ELR (cell line): ENCODE measurements at regions not wholly inside any gene's neighbourhood (a gene's known extent, or its start where the extent isn't known, plus 50 kb on each side); places are given as distances from the start of the nearest gene placed in this dataset.
"Not testable (repeated sequence)": the region's sequence is repeated elsewhere in the genome, so short reads cannot be mapped to it uniquely, and the experiment has no call there.

Experiments used
- DNase-seq: peaks from one replicate; pipeline ENCODE4 v3.0.0-alpha.2; 2015; ENCODE audit warnings: low read depth

DNA sequence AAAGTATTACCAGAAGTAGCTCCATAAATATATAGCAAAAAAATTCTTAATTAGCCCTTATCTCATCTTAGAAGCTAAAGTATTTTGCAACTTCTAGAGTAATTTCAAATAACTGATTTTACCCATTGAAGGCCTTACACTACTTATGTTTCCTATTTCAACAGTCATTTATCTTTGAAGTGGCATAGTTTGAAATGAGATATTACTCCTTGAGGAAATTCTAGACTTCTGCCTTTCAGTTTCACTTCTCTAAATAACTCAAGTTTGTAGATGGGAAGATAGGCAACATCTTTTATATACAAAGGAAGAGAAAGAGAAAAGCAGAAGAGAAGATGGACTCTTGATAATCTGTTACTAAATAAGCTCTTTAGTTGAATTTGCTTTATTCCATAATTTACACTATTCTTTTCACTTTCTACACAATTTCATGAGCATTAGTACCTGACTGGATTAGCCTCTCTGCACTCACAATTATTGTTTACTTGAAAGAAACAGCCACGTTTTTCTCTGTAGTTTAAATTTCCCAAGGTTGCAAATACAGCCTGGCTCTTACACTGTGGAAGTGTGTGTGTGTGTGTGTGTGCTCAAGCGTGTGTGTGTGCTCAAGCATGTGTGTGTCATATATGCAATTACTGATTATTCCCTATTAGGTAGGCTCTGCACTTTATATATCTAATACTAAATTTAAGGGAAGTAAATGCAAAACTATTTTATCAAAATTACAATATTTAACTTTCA, 60.6 kb upstream of the EMB start:
- DNase-seq, result no peak

DNA sequence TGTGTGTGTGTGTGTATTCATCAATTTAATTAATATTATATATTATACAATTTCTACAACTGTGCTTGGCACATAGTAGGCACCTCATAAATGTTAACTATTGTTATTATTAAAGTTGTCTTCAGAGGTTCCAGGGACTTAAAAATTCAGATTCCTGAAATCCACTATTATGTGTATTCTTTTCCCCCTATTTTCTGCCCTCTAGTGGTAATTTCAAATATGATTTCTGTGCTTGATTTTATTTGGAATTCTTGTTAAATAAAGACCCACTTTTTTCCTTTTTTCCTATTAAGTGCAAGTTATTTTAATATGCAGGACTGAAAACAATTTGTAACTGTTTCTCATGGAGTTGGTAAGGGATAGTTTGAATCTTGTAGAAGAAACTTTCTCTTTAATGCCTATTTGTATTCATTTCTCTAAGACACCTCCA, 72.0 kb upstream of the EMB start:
- DNase-seq, result peak; percentile 7

DNA sequence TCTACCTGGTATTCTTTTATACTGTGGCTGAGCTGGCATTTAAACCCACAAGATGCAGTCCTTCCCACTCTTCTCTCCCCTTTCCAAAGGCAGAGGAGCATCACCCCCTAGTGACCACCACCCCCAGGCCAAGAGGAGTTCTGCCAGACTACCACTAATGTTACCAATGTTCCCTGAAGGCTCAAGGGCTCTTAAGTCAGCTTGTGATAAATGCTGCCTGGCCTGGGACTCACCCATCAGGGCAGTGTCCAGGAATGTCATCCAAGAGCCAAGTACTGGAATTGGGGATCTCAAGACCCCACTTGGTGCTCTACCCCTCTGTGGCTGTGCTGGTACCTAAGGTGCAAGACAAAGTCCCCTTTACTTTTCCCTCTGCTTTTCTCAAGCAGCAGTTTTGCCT, 80.0 kb upstream of the EMB start:
- not testable (repeated sequence) for DNase-seq

DNA sequence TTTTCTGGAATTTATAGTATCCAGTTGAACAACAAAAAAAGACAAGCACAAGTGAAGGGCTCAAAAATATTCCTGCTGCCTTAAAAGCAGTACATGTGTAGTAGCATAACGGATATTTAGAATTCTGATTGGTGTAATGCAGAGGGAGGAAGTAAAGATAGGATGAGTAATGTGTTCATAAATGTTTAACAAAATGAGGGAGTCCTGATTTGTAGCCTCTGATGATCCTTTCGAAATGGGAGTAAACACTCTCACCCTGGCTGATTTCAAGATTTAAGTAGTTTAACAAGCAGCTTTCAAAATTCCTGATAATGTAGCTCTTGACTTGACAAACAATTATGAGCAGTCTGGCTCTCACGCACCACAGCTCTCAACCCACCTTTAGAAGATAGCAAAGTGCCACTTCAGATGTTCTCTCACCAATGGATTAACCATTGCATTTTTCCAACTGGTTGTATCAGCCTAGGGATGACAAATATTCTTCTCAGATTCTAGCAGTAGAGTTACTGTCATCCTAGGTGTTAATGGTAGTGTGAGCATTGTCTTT, 86.5 kb upstream of the EMB start:
- not testable (repeated sequence) for DNase-seq

DNA sequence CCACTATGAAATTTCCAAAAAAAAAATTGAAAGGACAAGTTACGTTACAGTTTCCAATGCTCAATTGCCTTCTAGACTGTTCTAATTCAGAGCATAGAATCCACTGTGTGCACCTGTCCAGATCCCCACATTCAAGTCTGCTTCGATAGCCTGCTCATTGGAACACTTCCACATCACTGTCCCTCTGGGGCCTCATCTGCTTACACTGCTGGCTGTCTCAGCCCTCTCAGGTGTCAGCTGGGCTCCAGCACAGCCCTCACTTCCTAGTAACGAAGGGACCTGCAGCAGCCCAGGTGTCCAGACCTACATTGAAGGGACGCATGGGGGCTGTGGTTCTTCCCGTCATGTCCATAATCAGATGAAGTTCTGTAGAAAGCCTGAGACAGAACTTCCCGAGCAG, 94.3 kb upstream of the EMB start:
- no peak for DNase-seq

DNA sequence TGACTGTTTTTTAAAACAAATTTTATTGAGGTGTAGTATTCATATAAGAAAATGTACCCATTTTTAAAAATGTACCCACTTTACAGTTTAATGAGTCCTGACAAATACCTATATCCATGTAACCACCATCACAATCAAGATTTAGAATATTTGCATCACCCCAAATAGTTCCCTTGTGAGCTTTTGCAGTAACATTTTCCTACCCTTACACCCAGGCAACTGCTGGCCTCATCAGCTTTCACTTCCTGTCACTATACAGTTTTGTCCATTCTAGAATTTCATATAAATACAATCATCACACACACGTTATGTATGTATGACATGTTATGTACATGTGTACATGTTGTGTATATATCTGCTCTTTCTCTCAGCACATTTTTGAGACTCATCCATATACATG, 96.4 kb upstream of the EMB start:
- not testable (repeated sequence) for DNase-seq

DNA sequence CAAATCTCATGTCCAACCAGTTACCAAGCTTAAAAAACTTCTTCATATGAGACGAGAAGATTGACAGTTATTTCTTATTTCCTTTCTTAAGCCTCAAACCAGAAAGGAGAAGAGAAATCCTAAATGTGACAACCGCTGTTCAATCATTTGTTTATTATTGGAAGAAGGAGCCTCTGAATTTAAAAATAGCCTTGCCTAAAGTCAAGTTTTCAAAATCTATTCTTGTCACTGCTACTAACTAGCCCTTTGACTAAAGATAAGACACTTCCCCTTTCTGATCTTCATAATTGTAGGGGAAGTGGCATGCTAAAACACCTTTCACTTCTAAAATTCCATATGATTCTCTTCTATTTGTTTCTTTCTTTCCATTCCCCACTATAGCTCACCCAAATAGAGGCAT, 106.2 kb upstream of the EMB start:
- DNase-seq, result no peak

DNA sequence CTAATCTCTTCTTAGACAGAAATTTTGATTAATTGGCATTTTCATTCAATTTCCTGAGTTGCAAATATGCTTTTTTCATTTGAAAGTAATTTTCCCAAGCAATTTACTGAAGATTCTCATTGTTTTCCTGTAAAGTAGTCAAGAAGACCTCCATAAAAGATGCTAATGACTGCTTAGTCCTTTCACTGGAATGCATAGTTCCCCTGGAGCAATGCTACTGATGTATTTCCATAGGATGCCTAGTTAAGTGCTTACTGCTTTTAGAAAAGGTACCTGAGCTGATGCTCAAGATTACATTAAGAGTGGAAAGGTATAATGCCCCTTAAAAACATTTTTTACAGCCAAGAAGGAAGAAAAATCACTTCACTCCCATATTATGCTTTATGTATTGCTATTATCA, 109.2 kb upstream of the EMB start:
- no peak for DNase-seq

DNA sequence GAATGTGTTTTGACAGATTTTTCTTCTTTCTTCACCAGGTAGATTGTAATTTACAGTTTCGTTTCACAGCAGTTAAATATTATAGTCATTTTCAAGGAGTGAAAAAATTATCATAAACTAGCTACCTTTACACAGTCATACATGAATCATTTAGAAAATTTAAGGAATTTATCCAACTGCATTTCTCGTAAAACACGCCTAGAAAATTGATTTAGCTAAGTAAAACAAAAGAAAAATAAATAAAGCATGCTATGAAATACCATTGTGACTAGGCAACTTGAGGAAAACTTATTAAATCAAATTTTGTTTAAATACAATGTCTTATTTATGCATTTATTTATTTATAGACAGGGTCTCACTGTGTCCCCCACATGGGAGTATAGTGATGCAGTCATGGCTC, 109.9 kb upstream of the EMB start:
- no peak for DNase-seq

DNA sequence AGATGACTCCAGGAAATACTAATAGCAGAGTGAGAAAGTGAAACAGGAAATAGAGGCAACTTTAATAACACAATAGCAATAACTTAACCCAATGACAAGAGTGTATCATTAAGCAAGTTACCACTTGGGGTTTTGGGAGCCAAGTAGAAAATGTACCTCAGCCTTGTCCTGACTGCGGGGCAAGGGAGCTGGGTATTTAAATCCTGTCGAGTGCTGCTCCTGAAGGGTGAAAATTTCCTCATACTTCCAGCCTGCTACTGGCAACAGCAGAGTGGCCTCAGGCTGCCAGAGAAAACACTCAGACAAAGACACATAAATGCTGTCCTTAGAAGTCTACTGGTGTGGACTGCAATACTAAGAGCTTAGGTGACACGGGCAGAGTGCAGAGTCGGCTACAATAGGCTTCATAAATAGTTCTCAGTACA, 112.5 kb upstream of the EMB start:
- peak; percentile 1 for DNase-seq

DNA sequence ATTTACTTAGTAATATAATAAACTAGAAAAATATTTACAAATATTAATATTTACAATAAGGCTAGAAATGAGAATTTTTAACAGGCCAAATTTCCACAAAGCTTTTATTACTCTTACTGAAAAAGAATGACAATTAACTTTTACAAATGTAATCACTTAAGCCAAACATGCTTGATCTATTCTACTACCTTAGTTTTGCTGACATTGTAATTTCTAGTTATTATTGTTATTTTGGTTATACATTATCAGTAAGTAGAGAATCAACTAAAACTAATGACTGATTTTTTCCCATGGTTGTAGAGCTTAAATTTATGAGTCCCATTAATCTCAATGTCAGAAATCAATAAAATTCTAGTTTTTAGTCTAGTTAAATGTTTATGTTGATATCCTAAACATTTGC, 107.8 kb upstream of the PARP8 start:
- not testable (repeated sequence) for DNase-seq

DNA sequence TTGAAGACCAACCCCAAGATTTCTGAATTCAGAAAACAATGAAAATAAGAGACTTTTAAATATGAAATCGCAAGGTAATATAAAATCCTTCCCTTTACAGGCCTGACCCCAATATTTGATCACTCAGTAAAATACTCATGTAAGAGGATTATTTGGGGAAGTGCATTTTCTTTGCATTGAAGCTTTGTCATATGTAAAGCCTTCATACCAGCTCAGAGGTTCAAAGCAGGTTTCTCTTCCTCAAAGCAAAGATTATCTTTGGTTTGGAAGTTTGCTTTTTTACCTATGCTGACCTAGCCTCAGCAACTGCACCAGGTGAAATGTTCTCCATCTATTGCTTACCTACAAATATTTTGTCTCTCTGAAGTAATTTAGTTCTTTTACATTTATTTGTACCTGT, 106.5 kb upstream of the PARP8 start:
- no peak for DNase-seq

DNA sequence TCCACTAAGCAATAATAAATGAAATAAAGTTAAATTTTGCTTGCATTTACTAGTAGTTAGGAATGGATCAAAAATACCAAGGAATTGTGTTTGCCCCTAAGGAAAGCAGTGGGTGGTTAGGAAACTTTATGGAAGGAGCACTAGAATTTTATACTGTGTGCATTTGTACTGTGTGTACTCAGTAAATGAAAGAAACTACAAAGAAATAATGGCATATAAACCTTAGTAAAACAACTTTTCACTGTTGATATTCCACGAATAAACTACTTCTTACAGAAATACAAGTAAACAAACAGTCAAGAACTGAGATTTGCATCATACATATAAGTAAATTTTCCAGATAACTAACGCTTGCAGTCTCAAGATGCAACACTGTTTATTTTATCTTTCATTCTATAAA, 103.7 kb upstream of the PARP8 start:
- no peak for DNase-seq

DNA sequence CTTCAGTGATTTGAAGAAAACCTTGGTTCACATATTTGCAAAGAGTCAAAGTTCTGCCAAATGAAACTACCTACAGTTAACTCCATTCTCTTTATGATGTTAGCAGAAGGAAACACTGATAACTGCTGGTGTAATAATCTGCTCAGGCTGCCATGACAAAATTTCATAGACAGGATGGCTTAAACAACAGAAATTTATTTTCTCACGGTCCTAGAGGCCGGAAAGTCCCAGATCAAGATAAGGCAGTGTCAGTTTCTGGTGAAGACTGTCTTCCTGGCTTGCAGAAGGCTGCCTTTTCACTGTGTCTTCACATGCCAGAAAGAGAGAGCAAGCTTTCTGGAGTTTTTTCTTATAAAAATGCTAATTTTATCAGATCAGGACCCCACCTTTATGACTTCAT, 102.4 kb upstream of the PARP8 start:
- DNase-seq, result peak; percentile 1

DNA sequence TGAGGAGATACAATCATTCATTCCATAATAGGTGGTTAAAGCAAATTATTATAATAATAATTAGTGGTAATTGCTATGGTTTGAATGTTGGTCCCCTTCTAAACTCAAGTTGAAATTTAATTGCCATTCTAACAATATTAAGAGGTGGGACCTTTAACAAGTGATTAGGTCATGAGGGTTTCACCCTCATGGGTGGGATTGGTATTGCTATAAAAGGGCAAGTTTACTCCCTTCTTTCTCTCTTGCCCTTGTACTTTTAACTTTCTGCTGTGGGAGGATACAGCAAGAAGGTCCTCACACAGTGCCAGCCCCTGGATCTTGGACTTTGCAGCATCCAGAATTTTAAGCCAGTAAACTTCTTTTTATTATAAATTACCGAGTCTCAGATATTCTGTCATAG, 101.9 kb upstream of the PARP8 start:
- DNase-seq, result no peak

DNA sequence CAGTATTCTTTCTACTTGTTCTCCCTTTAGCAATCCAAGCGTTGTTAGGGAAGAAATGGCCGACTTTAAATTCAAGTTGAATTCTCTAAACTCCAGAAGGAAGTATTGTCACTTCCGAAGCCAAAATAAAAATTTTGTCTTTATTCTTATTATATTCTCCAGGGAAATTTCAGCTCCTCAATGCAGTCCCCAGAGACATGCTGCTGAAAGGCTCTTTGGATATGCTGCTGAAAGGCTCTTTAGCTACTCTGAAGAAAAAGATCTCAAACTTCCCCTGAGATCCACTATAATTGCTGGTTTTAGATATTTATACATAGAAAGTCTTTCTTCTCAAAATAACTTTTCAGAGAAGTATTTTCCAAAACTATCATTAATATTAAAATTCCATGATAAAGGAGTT, 92.3 kb upstream of the PARP8 start:
- DNase-seq, result no peak

DNA sequence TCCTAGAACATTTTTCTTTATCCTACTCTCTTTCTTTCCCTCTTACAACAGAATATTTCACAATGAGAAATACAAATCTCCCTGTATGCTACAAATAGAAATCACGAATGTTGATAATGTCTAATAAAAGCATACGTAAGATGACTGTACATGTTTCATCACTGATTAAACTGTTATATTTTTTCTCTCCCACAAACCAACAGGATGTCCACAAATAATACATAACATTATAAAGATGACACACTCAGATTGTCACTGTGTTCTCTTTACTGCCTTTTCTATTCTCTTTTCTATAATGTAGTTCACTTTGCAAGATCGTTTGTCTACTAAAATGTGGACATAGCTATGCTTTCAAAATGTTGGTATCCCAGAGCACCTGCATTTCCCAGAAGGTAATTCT, 90.7 kb upstream of the PARP8 start:
- DNase-seq, result no peak

DNA sequence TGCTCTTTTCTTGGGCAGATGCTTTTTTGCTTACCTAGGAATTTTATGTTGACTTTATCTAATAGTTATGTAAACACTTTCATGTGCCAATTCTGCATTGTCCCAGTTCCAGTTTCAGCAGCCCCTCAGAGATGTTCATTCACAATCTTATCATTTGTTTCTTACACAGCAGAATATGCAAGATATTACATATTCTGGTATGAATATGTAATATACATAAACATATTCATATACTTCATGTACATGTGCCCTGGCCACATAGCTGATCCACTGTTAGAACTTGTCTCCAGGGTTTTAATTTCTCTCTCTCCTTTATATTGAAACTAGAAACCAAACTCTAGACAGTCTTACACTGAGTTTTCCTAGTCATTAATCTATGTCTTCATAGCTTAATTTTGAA, 90.2 kb upstream of the PARP8 start:
- no peak for DNase-seq

DNA sequence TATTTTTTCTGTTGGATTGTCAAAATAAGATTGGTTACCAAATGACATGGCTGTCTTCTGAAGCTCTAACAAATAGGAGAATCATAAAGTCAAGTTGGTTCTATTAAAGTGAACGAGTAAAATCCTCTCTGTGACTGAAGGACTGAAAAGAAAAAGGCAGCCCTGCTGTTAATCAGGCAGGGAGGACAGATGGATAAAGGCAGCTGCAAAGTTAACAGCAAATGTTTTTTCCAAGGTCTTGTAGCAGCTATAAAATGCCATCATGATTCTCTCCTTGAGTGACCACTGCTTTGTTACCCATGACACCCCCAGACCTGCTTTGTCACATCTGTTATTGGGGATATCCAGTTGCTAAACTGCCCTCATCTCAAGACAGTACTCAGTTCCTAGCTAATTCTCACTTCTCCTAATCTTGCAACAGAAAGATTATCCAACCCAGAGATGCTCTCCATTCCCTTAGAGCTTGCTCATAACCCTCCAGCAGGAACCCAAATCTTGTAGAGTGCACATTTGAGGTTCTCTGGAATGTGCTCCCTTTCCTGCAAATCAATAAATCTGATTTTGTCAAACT, 89.7 kb upstream of the PARP8 start:
- DNase-seq, result no peak

DNA sequence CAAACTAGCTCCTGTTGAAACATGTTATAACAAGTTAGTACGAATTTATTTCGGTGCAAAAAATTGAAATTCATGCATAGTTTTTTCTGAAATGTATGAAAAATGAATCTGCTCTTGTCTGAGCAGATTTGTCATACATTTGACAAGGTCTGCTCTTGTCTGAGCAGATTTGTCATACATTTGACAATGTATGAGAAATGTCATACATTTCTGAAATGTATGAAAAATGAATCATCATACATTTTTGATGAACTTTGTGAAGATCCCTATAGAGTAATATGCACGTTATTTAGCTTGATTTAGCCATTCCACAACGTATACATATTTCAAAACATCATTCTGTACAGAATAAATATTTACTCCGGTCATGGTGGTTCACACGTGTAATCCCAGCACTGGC, 85.9 kb upstream of the PARP8 start:
- DNase-seq, result peak; percentile 16

DNA sequence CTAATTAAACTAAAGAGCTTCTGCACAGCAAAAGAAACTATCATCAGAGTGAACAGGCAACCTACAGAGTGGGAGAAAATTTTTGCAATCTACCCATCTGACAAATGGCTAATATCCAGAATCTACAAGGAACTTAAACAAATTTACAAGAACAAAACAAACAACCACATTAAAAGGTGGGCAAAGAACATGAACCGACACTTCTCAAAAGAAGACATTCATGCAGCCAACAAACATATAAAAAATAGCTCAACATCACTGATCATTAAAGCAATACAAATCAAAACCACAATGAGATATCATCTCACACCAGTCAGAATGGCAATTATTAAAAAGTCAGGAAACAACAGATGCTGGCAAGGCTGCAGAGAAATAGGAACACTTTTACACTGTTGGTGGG, 84.6 kb upstream of the PARP8 start:
- DNase-seq, result not testable (repeated sequence)

DNA sequence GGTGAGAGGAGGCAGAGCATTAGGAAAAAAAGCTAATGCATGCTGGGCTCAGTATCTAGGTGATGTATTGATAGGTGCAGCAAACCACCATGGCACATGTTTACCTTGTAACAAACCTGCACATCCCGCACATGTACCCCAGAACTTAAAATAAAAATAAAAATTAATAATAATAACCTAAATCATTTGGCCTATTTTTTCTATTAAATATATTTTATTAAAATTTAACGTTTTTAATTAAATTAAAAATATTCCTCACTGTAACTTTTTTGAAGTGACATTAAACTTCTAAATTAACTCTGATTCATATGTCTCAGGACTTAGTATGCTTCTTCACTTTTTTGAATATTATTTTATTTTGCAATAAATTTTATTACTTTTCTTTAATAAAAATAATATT, 83.7 kb upstream of the PARP8 start:
- DNase-seq, result no peak

DNA sequence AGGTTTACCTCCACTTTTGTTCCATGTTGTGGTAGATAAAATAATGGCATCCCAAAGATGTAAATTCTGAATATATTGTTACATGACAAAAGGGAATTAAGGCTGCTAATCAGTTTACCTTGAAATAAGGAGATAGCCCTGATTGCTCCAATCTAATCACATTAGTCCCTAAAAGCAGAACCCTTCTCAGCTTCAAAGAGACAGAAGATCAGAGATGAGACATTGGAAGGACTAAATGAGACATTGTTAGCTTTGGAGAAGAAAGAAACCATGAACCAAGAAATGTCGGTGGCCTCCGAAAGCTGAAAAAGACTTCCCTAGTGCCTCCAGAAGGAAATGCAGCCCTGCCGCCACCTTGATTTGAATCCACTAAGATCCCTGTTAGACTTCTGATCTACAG, 82.8 kb upstream of the PARP8 start:
- DNase-seq, result no peak

DNA sequence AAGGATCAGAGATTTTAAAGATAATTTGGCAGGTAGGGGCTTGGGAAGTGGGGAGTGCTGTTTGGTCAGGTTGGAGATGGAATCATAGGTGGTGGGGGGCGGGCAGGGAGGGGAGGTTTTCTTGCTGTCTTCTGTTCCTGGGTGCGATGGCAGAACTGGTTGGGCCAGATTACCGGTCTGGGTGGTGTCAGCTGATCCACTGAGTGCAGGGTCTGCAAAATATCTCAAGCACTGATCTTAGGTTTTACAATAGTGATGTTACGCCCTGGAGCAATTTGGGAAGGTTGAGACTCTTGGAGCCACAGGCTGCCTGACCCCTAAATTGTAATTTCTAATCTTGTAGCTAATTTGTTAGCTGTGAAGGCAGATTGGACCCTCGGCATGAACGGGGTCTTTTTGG, 78.0 kb upstream of the PARP8 start:
- DNase-seq, result not testable (repeated sequence)
